ENCODE measurements at regions not wholly inside any gene's neighbourhood (a gene's known extent, or its start where the extent isn't known, plus 50 kb on each side); places are given as distances from the start of the nearest gene placed in this dataset.
A peak's percentile ranks its signal among the peaks of the same experiment; 100 is the strongest.

DNA sequence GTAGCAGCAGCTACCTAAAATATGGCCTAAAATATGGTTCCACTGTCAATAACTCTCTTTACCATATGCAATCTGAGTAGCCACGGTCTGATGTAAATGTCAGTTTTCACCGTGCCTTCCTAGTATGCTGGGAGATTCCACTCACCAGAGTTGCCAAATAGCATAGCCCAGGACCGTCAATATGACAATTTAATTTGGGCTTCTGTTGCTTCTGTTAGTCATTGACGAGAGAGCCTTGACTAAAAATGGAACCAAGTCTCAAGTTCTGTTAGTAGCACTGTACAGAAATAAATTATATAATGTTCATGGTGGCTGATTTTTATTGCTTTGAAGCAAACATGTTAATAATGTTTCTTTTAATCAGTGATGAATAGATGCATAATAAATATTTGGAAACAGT is 348.4 kb downstream of the BCAT1 start:
- no peak for DNase-seq

DNA sequence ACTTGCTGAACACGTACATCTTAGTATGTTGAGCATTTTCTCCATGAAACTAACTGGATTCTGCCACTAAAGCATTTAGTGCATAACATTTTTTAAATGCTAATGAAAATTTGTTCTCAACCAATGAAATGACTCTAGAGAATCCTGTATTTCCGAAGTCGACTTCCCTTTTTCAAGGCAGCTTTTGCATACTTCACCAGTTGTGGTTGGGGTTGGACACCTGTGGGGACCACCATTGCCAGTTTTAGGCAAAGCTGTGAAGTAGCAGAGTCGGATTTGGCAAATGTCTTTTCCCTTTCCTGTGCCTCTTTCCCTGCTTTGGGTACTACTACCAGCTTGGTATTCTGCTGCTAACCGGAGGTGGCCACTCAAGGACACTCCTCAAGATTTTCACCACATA is 349.2 kb downstream of the BCAT1 start:
- no peak for DNase-seq

DNA sequence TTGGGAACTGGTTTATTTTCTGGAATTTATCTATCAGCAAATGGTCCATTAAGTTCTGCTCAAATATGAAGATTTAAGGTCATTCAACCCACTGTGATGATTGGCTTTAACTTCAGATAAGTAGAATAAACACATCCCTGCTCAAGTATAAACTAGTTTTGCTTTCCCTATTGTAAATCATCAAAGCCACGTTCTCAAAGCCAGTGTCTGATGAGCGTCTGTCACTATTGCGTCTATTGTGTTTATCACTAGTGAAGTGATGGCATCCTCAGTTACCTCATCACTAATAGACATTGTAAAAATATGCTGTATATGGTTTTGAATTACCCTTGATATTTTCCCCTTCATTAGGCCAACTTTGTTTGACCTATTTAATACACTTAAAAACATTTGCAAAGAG is 351.3 kb downstream of the BCAT1 start:
- DNase-seq = no peak

DNA sequence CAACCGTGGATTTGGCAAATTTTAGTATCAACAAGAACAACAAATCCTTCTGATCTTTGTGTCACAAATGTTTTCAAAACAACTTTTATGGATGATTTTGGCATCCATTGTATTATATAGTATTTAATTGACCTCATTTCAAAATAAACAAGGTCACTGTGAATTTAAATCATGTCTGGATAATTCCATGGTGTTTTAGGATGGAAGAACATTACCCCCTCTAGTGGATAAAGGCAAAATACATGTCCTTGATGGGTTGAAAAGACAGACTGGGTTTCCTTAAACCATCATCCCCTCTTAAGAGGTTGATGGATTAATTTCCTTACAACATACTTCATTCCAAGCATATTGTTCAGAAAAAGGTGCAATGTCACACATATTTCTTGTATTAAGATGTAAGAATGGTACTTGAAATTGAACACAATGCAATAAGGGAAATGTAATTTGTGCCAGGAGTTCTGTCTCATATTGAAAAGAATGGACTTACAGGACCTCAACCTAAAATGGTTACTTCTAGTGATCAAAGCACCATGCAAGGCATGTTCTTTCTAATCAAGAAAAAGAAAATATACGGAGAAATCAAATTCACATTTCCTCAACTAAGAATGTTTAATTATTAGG is 352.0 kb downstream of the BCAT1 start:
- peak; percentile 48 for DNase-seq

DNA sequence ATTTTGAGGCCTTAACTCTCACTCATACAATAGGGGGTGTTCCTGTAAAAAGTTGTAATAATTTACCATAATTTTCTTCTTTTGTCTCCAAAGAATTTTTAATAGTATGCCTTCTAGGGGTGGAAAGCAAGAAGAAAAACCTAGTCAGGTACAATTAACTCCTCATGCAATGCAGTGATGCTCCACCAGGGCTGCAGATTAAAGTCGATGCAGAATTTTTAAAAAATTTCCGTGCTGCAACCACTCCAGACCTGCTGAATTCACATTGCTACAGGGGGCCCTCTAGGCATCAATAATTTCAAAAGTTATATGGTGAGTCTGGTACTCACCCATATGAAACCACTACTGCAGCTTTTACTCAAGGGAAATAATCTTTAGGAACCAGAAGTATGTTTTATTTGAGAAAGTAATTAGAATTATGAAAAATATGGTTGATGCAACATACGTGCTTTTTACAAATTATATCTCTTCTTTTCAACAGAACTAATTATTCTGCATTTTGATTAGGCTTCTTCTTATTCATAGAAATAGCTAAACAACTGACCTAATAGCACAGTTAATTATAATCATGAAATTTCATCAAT is 353.2 kb downstream of the BCAT1 start:
- DNase-seq = no peak

GRCh38 chr12:24591715-24592440 is 357.0 kb downstream of the BCAT1 start:
- no peak for DNase-seq

DNA sequence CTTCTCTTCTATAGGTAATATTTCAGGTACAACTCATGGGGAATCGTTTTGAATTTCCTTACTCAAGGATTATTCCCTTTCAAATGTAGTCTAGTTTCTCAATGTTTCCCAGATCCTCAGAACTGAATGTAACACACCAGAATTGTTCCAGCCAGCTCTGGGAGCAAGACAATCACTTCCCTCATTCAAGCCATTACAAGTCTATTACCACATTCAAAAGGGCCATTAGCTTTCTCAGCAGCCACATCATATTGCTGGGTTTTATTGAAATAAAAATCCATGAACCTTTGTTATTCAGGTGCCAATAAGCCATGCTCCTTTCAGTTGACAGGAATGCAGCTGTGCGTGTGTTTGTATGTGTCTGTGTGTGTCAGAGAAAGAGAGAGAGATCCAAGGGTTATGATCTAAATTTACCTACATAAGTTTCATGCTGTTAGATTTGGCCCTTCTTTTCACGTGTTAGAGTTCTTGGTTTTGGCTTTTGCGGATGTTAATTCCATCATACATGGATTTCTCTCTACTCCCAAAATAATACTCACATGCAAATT is 357.7 kb downstream of the BCAT1 start:
- no peak for DNase-seq

DNA sequence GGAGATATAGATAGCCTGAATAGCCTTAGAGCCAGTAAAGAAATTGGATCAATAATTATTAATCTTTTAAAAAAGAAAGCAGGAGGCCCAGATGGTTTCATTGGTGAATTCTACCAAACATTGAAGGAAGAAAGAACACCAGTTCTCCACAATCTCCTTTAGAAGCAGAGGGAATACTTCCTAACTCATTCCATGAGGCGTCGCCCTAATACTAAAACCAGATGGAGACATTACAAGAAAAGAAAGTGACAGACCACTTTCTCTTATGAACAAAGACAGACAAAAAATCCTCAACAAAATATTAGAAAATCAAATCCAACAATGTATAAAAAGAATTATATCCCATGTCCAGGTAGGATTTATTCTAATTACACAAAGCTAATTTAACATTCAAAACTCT is 362.6 kb downstream of the BCAT1 start:
- DNase-seq = no peak

GRCh38 chr12:24584032-24584675 is 364.7 kb downstream of the BCAT1 start:
- no peak for DNase-seq

DNA sequence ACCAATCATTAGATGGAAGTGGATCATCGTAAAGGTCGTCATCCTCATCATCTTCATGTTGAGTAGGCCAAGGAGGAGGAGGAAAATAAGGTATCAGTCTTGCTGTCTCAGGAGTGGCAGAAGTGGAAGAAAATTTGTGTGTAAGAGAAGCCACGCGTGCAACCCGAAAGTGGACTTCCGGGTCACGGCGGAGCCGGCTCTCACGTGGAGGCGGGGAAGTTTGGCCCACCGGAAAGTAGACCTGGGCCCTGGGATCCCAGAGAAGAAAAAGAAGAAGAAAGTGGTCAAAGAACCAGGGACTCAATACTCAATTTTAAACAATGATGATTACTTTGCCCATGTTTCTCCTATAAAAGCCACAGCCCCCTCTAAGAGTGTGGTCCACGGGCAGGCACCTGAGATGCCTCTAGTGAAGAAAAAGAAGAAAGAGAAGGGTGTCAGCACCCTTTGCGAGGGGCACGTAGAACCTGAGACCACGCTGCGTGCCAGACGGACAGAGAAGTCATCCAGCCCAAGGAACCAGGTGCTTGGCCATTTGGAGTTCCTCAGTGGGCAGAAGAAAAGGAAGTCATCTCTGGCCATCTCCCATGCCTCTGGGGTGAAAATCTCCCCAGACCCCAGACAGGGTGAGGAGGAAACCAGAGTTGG is 365.8 kb downstream of the BCAT1 start:
- DNase-seq = no peak

DNA sequence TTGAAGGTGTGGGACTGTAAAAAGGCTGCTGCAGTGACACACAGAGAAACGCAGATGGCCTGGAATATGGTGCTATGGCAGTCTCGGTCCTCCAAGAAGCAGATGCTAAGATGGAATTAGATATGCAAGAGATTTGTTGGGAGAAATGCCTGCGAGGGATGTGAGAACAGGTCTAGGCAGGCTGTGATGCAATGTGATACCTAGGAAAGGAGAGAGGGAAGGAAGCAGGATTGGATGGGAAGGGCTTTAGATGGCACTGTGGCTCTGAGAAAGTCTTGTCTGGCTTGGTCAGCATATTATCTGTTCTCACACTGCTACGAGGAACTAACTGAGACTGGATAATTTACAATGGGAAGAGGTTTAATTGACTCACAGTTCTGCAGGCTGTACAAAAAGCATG is 374.4 kb downstream of the BCAT1 start:
- no peak for DNase-seq

- no peak for DNase-seq
Measured at GRCh38 chr12:24573621-24574020, 375.3 kb downstream of the BCAT1 start.

DNA sequence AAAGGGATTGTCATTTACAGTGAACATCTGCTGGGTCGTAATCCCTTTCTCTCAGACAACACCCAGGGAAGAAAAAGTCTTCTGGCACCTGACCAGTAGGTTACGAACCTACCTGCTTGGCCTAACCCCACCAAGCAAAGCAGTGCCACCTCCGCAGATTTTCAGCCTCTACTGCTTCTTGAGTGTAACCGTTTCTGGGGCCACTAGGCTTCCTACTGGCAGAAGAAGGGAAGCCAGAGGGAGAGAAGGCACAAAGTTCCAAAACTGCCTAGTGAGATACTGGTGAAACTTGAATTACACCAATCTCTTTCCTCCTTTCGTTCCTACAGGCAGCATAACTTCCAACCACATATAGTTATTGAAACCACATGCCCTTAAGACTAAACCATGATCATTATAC is 383.6 kb downstream of the BCAT1 start:
- no peak for DNase-seq

DNA sequence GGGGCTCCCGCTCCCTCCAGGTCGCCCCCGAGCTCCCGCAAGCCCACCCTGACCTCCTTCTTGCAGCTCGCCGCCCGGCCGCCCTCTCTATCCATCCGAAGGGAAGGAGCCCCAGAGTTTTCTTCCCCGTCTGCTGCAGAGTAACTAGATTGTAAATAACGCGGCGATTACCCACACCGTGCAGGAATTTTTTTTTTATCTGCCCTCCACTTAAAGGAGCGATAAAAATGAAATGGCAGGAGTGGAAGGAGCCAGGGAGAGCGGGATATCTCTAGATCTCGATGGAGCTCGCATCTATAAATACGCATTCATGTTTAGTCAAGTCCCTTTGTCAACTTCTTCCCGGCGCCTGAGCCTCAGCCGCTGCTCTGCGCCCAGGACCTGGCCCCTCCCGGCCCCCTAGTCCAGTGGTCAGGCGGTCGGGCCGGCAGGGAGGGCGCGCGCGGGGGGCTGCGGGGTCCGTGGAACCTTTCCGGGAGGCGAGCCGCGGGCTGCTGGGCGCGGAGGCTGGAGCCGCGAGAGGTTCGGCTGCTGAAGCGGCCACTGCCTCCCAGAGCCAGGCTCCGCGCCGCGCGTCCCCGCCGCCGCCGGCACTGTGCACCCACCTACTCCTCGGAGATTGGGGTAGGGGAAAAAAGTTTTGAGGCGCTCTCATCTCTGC is 386.0 kb downstream of the BCAT1 start:
- peak; percentile 37 for DNase-seq

GRCh38 chr12:24561882-24562770 is 386.8 kb downstream of the BCAT1 start:
- peak; percentile 36 for DNase-seq

DNA sequence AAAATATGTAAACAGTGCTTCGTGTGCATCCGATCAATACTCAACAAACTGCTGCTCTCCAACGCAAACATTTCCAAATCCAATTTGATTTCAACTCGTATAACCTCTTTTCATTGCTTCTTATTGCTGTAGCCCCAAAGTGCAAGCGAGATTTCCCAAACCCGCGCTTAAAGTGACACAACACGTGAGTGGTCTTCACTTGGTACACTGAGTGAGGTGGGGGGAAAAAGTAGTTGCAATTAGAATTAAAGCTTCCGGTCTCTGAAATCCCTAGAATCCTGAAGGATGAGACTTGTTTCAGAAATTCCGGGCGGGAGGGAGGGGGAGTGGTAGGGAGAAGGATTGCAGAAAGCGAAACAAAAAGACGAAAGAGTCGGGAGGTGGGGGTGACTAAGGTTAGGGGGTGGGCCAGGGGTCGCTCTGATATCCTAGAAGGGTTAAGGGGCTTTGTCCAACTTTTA is 387.5 kb downstream of the BCAT1 start:
- no peak for DNase-seq

GRCh38 chr12:24560831-24561271 is 388.1 kb downstream of the BCAT1 start:
- DNase-seq = no peak

DNA sequence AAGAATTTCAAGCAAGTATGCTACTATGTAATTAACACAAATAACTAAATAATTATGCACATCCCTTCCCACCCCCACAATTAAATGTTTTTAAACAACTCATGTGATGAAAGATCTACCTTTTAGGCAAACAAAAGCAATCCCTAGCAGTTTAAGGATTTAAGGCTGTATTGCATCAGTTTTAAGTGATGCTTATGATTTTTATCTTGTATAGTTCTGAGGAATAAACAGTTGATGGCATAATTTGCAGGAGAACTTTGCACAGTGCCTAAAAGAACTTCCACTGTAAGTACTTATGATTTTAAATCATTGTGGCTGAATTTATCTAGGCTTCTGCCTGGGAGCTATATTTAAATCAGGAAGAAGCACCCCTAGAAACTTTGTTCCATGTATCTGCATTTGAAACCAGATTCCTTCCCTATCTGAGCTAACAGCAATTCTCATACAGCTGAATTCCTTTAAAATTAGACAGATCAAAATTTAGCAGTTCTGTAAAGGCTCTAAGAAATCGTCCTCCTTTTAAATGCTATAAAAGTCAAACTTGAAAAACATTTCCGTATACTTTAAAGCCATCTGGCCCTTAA is 388.6 kb downstream of the BCAT1 start:
- DNase-seq = no peak

- no peak for DNase-seq
Measured at GRCh38 chr12:24557738-24558137, 391.2 kb downstream of the BCAT1 start.

DNA sequence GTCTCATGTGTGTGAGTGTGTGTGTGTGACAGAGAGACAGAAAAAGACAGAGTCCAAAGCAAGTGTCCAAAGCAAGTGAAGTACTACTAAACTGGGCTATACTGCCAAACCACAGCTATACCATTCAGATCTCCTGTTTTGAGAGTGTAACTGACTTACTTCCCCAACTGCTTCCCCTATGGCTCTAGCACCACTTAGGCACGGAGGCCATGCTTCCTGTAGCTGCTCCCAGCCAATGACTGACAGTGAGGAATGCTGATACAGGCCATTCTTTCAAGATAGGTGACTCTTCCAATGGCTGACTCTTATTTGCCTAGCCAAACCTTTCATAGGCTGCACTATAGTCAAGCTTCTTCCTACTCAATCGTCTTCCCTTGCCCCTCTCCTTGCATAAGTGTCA is 393.2 kb downstream of the BCAT1 start:
- no peak for DNase-seq
